ENCODE measurements at regions not wholly inside any gene's neighbourhood (a gene's known extent, or its start where the extent isn't known, plus 50 kb on each side); places are given as distances from the start of the nearest gene placed in this dataset.

- H3K4me3 Mint-ChIP-seq: no peak overlapping the region
- H3K36me3 Mint-ChIP-seq (ENCODE audit: insufficient read depth): no peaks in the 10 kb centered on the region
- H3K4me1 Mint-ChIP-seq (ENCODE audit: low read depth): no peaks in the 10 kb centered on the region
- DNase-seq: no peak
- peaks cover 3% of the 10 kb centered on the region for H3K9me3 Mint-ChIP-seq
- no peak for ATAC-seq
- H3K27me3 Mint-ChIP-seq (ENCODE audit: low read depth): peaks cover 3% of the 10 kb centered on the region
Observed at GRCh38 chr1:208921259-208921658, 662.3 kb upstream of the CAMK1G start.

- no peak for ATAC-seq
- peaks cover 5% of the 10 kb centered on the region for H3K27me3 Mint-ChIP-seq (ENCODE audit: low read depth)
Observed at GRCh38 chr1:208923456-208923855, 660.1 kb upstream of the CAMK1G start.

GRCh38 chr1:208923946-208924720 lies 659.4 kb upstream of the CAMK1G start:
- DNase-seq: no peak
- Mint-ChIP-seq H3K9me3 (peaks cover 3% of the 10 kb centered on the region), H3K36me3 (ENCODE audit: insufficient read depth) (no peaks in the 10 kb centered on the region), H3K27me3 (ENCODE audit: low read depth) (peaks cover 5% of the 10 kb centered on the region), H3K4me1 (ENCODE audit: low read depth) (no peaks in the 10 kb centered on the region), H3K4me3 (no peak overlapping the region)
- no peak for ATAC-seq

More at GRCh38 chr1:208923456-208923855, 660.1 kb upstream of the CAMK1G start:
- no peak overlapping the region for H3K4me3 Mint-ChIP-seq
- no peak for DNase-seq
- H3K36me3 Mint-ChIP-seq (ENCODE audit: insufficient read depth): no peaks in the 10 kb centered on the region
- H3K9me3 Mint-ChIP-seq: peaks cover 3% of the 10 kb centered on the region
- no peaks in the 10 kb centered on the region for H3K4me1 Mint-ChIP-seq (ENCODE audit: low read depth)

- peaks cover 3% of the 10 kb centered on the region for H3K9me3 Mint-ChIP-seq
- ATAC-seq: no peak
Observed at GRCh38 chr1:208924928-208925327, 658.6 kb upstream of the CAMK1G start.

GRCh38 chr1:208928349-208929010 lies 655.0 kb upstream of the CAMK1G start:
- no peak for ATAC-seq
- Mint-ChIP-seq H3K36me3 (ENCODE audit: insufficient read depth) (no peaks in the 10 kb centered on the region), H3K9me3 (no peaks in the 10 kb centered on the region), H3K27me3 (ENCODE audit: low read depth) (peaks cover 5% of the 10 kb centered on the region), H3K4me3 (no peak overlapping the region), H3K4me1 (ENCODE audit: low read depth) (no peaks in the 10 kb centered on the region)
- DNase-seq: no peak

More at GRCh38 chr1:208924928-208925327, 658.6 kb upstream of the CAMK1G start:
- H3K27me3 Mint-ChIP-seq (ENCODE audit: low read depth): peaks cover 5% of the 10 kb centered on the region
- DNase-seq: no peak
- H3K36me3 Mint-ChIP-seq (ENCODE audit: insufficient read depth): no peaks in the 10 kb centered on the region
- no peak overlapping the region for H3K4me3 Mint-ChIP-seq
- no peaks in the 10 kb centered on the region for H3K4me1 Mint-ChIP-seq (ENCODE audit: low read depth)

GRCh38 chr1:208929575-208929974 lies 653.9 kb upstream of the CAMK1G start:
- Mint-ChIP-seq H3K27me3 (ENCODE audit: low read depth) (peaks cover 5% of the 10 kb centered on the region), H3K4me3 (no peak overlapping the region), H3K9me3 (no peaks in the 10 kb centered on the region), H3K4me1 (ENCODE audit: low read depth) (no peaks in the 10 kb centered on the region), H3K36me3 (ENCODE audit: insufficient read depth) (no peaks in the 10 kb centered on the region)
- DNase-seq (no peak), ATAC-seq (no peak)

GRCh38 chr1:208931936-208932335 lies 651.6 kb upstream of the CAMK1G start:
- no peaks in the 10 kb centered on the region for H3K4me1 Mint-ChIP-seq (ENCODE audit: low read depth)
- ATAC-seq (no peak), DNase-seq (no peak)
- H3K9me3 Mint-ChIP-seq: no peaks in the 10 kb centered on the region
- no peaks in the 10 kb centered on the region for H3K36me3 Mint-ChIP-seq (ENCODE audit: insufficient read depth)
- H3K27me3 Mint-ChIP-seq (ENCODE audit: low read depth): peaks cover 2% of the 10 kb centered on the region
- H3K4me3 Mint-ChIP-seq: no peak overlapping the region

GRCh38 chr1:208933984-208934525 lies 649.5 kb upstream of the CAMK1G start:
- no peak for DNase-seq
- Mint-ChIP-seq H3K4me1 (ENCODE audit: low read depth) (no peaks in the 10 kb centered on the region), H3K36me3 (ENCODE audit: insufficient read depth) (no peaks in the 10 kb centered on the region), H3K4me3 (no peak overlapping the region), H3K9me3 (no peaks in the 10 kb centered on the region), H3K27me3 (ENCODE audit: low read depth) (peaks cover 2% of the 10 kb centered on the region)
- ATAC-seq: no peak

- no peak overlapping the region for H3K4me3 Mint-ChIP-seq
Observed at GRCh38 chr1:208934933-208935332, 648.6 kb upstream of the CAMK1G start.

GRCh38 chr1:208935517-208936187 lies 647.9 kb upstream of the CAMK1G start:
- Mint-ChIP-seq H3K36me3 (ENCODE audit: insufficient read depth) (no peaks in the 10 kb centered on the region), H3K4me1 (ENCODE audit: low read depth) (no peaks in the 10 kb centered on the region), H3K4me3 (no peak overlapping the region), H3K27me3 (ENCODE audit: low read depth) (peaks cover 2% of the 10 kb centered on the region), H3K9me3 (no peaks in the 10 kb centered on the region)
- ATAC-seq (no peak), DNase-seq (no peak)

More at GRCh38 chr1:208934933-208935332, 648.6 kb upstream of the CAMK1G start:
- ATAC-seq (no peak), DNase-seq (no peak)
- H3K27me3 Mint-ChIP-seq (ENCODE audit: low read depth): peaks cover 2% of the 10 kb centered on the region
- no peaks in the 10 kb centered on the region for H3K36me3 Mint-ChIP-seq (ENCODE audit: insufficient read depth)
- no peaks in the 10 kb centered on the region for H3K4me1 Mint-ChIP-seq (ENCODE audit: low read depth)
- no peaks in the 10 kb centered on the region for H3K9me3 Mint-ChIP-seq

GRCh38 chr1:208939537-208940085 lies 643.9 kb upstream of the CAMK1G start:
- no peak for ATAC-seq
- Mint-ChIP-seq H3K4me1 (ENCODE audit: low read depth) (no peaks in the 10 kb centered on the region), H3K9me3 (no peaks in the 10 kb centered on the region), H3K27me3 (ENCODE audit: low read depth) (peaks cover 2% of the 10 kb centered on the region), H3K4me3 (no peak overlapping the region), H3K36me3 (ENCODE audit: insufficient read depth) (no peaks in the 10 kb centered on the region)
- no peak for DNase-seq

- no peaks in the 10 kb centered on the region for H3K4me1 Mint-ChIP-seq (ENCODE audit: low read depth)
- peaks cover 6% of the 10 kb centered on the region for H3K27me3 Mint-ChIP-seq (ENCODE audit: low read depth)
- H3K36me3 Mint-ChIP-seq (ENCODE audit: insufficient read depth): no peaks in the 10 kb centered on the region
- ATAC-seq: no peak
- no peak for DNase-seq
- no peaks in the 10 kb centered on the region for H3K9me3 Mint-ChIP-seq
- no peak overlapping the region for H3K4me3 Mint-ChIP-seq
Observed at GRCh38 chr1:208942394-208943130, 641.0 kb upstream of the CAMK1G start.

GRCh38 chr1:208943291-208943690 lies 640.2 kb upstream of the CAMK1G start:
- Mint-ChIP-seq H3K9me3 (no peaks in the 10 kb centered on the region), H3K36me3 (ENCODE audit: insufficient read depth) (no peaks in the 10 kb centered on the region), H3K4me1 (ENCODE audit: low read depth) (no peaks in the 10 kb centered on the region), H3K27me3 (ENCODE audit: low read depth) (peaks cover 6% of the 10 kb centered on the region), H3K4me3 (no peak overlapping the region)
- DNase-seq: no peak
- no peak for ATAC-seq

All from activated T-cell treated with anti-CD3 and anti-CD28 coated beads, Interleukin-2, amount 50 U/mL, for 4 hours (primary cell).